RWPE2 (cell line): ENCODE measurements at regions not wholly inside any gene's neighbourhood (a gene's known extent, or its start where the extent isn't known, plus 50 kb on each side); places are given as distances from the start of the nearest gene placed in this dataset.

Experiments used
- ATAC-seq: fragments of 200-7000 bp; cut with Tn5 transposase; 3 replicates; pipeline ENCODE4 v1.9.1; 2021; ENCODE audit warnings: low read depth
- DNase-seq: peaks from one replicate; pipeline ENCODE4 v3.0.0-alpha.2; 2020; ENCODE audit warnings: low spot score
- H3K27ac ChIP-seq: fragments of 450-650 bp; 2 replicates; pipeline ENCODE4 v1.5.1; 2017; ENCODE audit warnings: mild to moderate bottlenecking; ENCODE audit not compliant: poor library complexity, severe bottlenecking
- H3K27me3 ChIP-seq: fragments of 250-450 bp; sonication (Bioruptor Pico); 2 replicates; pipeline ENCODE4 v1.5.1; 2021; ENCODE audit warnings: mild to moderate bottlenecking, moderate library complexity; ENCODE audit not compliant: insufficient read depth, poor library complexity, severe bottlenecking
- H3K36me3 ChIP-seq: fragments of 250-450 bp; sonication (Bioruptor Pico); 2 replicates; pipeline ENCODE4 v1.5.1; 2020; ENCODE audit warnings: low read depth, mild to moderate bottlenecking, moderate library complexity
- H3K4me1 ChIP-seq: fragments of 250-450 bp; sonication (Bioruptor Pico); 2 replicates; pipeline ENCODE4 v1.5.1; 2021; ENCODE audit warnings: mild to moderate bottlenecking, moderate library complexity; ENCODE audit not compliant: insufficient read depth, poor library complexity, severe bottlenecking
- H3K4me3 ChIP-seq: fragments of 250-450 bp; sonication (Bioruptor Pico); 2 replicates; pipeline ENCODE4 v1.5.1; 2021; ENCODE audit warnings: mild to moderate bottlenecking, moderate library complexity; ENCODE audit not compliant: severe bottlenecking
- H3K9me3 ChIP-seq: fragments of 250-450 bp; sonication (Bioruptor Pico); 2 replicates; pipeline ENCODE4 v1.5.1; 2021; ENCODE audit warnings: mild to moderate bottlenecking, moderate library complexity; ENCODE audit not compliant: severe bottlenecking
- TF ChIP-seq, protein P1 (sequence below): fragments of 450-650 bp; IDR thresholded peaks from one replicate; pipeline ENCODE4 v1.5.1; 2017; ENCODE audit warnings: mild to moderate bottlenecking, moderate library complexity; ENCODE audit not compliant: poor library complexity, severe bottlenecking

DNA sequence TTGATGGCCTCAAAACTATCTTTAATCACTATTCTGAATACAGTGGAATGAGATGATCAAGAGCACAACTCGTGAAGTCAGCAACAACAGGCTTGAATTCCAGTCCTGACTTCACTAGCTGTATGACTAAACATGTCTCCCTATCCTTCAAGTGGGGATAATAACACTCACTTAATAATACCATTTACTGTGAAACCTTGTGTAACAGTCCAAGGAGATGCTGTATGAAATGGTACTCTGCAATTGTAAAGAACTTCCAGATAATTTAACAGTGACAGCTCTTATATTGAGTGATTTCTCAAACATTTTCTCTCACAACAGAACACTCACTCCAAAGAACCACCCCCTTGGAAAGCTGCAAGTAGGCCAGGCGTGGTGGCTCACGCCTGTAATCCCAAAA lies 823.1 kb downstream of the DIAPH3 start:
- TF ChIP-seq, protein P1, sequence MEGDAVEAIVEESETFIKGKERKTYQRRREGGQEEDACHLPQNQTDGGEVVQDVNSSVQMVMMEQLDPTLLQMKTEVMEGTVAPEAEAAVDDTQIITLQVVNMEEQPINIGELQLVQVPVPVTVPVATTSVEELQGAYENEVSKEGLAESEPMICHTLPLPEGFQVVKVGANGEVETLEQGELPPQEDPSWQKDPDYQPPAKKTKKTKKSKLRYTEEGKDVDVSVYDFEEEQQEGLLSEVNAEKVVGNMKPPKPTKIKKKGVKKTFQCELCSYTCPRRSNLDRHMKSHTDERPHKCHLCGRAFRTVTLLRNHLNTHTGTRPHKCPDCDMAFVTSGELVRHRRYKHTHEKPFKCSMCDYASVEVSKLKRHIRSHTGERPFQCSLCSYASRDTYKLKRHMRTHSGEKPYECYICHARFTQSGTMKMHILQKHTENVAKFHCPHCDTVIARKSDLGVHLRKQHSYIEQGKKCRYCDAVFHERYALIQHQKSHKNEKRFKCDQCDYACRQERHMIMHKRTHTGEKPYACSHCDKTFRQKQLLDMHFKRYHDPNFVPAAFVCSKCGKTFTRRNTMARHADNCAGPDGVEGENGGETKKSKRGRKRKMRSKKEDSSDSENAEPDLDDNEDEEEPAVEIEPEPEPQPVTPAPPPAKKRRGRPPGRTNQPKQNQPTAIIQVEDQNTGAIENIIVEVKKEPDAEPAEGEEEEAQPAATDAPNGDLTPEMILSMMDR, result no peak
- H3K36me3 ChIP-seq, result no peaks in the 10 kb centered on the region
- no peaks in the 10 kb centered on the region for H3K27me3 ChIP-seq
- H3K27ac ChIP-seq, result no peak overlapping the region
- no peak overlapping the region for H3K4me3 ChIP-seq
- H3K9me3 ChIP-seq, result no peaks in the 10 kb centered on the region
- no peaks in the 10 kb centered on the region for H3K4me1 ChIP-seq
- no peak for ATAC-seq
- no peak for DNase-seq

DNA sequence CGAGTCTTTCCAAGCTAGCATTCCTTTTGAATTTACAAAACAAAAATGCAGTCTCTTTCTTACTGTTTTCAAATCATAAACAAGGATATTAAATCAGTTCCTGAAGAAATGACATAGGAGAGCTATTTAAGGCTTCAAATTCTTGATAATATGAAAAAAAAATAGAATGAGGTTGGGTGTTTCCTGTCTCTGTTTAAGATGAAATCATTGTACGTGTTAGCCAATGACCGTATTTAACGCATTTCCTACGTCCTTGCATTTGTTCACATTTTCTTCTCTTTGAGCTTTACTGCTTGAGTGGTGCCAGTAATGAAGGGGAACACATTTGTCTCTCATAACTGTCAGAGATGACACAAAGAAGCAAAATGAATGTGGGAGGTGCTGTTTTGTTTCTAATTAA lies 821.3 kb downstream of the DIAPH3 start:
- ATAC-seq (no peak), DNase-seq (no peak)
- Histone ChIP-seq H3K9me3 (no peaks in the 10 kb centered on the region), H3K4me1 (no peaks in the 10 kb centered on the region), H3K27ac (no peak overlapping the region), H3K4me3 (no peak overlapping the region), H3K36me3 (no peaks in the 10 kb centered on the region), H3K27me3 (peaks cover 4% of the 10 kb centered on the region)
- TF ChIP-seq, protein P1, result no peak

DNA sequence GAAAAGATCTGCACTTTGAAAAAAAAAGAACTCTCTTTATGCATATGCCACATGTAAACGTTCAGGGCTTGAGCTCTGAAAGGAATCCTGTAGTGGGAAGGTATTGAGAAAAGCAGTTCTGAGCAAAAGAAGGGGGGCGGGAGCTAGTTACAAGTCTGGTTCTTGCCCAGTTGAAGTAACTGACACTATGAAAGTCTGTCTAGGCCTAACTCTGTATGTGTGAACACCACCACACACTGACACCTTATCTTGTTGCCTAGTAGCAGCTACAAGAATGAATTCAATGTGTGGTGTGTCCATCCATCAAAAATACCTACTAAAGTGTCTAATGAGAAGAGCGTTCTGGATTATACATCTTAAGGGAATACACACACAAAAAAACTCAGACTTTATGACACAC lies 820.6 kb downstream of the DIAPH3 start:
- ATAC-seq, result no peak
- H3K4me1 ChIP-seq, result no peaks in the 10 kb centered on the region
- H3K4me3 ChIP-seq, result no peak overlapping the region
- no peaks in the 10 kb centered on the region for H3K36me3 ChIP-seq
- DNase-seq, result no peak
- H3K27ac ChIP-seq, result no peak overlapping the region
- TF ChIP-seq, protein P1, result no peak
- H3K27me3 ChIP-seq, result peaks cover 9% of the 10 kb centered on the region
- H3K9me3 ChIP-seq, result no peaks in the 10 kb centered on the region

DNA sequence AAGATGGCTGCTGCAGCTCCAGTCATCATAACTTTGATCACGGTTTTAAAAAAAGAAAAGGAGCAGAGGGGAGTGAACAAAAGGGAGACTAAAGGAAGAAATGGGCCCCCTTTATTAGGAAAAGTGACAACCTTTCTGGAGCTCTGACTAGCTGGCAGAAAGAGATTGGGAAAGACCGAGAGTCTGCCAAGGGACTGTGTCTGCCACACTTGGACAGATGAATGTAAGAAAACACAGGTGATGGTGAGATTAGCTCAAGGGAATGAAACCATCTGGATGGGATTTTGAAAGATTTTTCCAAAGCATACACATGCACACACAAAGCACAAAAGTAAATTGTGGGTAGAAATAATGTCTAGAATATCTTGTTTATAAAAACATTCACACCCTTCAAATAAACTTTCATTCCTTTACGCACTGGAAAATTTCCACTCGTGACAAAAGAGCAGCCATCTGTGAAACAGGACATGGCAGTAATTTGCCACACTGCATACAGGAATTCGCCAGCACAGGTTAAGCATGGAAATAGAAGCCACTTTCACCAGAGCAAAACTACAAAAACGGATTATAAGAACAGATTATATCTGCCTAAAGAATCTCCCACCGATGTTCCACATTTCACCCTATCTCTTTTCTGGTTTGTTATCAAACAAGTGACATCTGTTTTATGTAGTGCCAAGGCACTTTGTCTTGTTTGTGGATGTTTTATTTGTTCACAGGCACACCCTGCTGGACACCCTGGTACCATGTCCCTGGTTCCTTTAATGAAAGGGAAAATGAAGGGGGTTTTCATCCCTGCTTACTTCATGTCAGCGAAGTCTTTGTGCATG lies 819.5 kb downstream of the DIAPH3 start:
- H3K27ac ChIP-seq, result no peak overlapping the region
- H3K4me1 ChIP-seq, result no peaks in the 10 kb centered on the region
- ATAC-seq (no peak), DNase-seq (no peak)
- H3K4me3 ChIP-seq, result no peak overlapping the region
- peaks cover 20% of the 10 kb centered on the region for H3K27me3 ChIP-seq
- TF ChIP-seq, protein P1, result no peak
- H3K9me3 ChIP-seq, result no peaks in the 10 kb centered on the region
- H3K36me3 ChIP-seq, result no peaks in the 10 kb centered on the region

DNA sequence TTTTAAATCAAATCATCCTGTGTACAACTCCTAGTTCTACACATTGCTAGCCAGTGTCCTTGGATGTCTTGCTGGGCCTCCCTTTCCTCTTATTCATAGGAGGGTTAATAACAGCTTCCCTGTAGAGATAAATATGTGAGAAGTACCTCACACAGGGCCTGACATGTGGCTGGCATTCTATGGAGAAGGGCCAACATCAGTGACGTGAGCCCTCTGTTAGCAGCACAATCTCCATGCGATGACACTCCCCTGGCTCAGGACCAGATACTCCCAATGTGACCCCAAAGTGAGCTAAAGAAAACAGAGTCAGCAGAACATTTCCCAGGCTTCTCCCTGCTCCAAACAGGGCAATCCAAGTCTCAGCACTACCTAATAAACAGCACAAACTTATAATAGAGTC lies 818.4 kb downstream of the DIAPH3 start:
- DNase-seq, result no peak
- peaks cover 31% of the 10 kb centered on the region for H3K27me3 ChIP-seq
- ATAC-seq, result no peak
- TF ChIP-seq, protein P1, result no peak
- no peaks in the 10 kb centered on the region for H3K9me3 ChIP-seq
- no peak overlapping the region for H3K4me3 ChIP-seq
- no peaks in the 10 kb centered on the region for H3K36me3 ChIP-seq
- no peak overlapping the region for H3K27ac ChIP-seq
- no peaks in the 10 kb centered on the region for H3K4me1 ChIP-seq
